Eye (tissue), 1 donor: ENCODE measurements at regions not wholly inside any gene's neighbourhood (a gene's known extent, or its start where the extent isn't known, plus 50 kb on each side); places are given as distances from the start of the nearest gene placed in this dataset.

Source experiments
- DNase-seq: peaks from one replicate; pipeline ENCODE4 v3.0.0-alpha.2; 2015

DNA sequence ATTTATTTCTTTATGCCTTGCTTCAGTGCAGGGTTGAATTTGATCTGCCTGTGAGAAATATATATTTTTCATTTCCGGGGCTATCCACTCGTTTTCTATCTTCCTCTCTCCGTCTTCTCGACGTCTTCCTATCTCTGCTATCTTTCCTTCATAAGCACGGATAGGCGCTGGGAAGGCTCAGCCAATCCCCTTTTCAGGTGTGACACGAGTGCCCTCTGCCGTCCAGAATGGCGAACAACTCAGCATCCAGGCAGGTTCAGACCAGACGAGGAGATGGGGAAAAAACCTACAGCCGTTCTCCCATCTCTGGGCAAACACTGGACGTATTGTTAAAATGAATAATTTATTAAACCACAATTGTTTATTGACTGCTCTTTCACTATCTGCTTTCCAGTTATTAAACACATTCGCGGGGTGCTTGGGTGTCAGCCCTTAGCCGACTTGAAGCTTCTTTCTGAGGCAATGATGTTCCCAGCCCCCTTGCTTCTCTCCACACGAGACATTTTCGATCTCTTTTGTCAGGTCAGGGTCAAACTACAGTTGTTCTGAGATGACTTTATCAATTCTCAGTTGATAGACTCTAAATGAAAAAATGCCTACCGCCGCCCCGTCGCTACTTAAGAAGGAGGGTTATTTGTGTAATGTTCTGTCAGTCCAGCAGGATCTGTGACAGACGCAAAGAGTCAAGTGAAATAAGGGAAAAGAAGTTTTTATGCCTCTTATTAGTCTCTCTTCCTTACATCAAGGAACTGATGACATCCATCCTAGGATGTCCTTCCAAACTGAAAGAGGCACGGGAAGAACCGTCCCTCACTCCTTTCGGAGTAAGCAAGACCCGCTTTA, 96.3 kb upstream of the NOCT start:
- DNase-seq: peak; percentile 93

- no peak for DNase-seq
These were observed 97.3 kb upstream of the NOCT start for GRCh38 chr4:138918169-138918869.

GRCh38 chr4:138916763-138917162, 98.8 kb upstream of the NOCT start:
- DNase-seq: no peak

DNA sequence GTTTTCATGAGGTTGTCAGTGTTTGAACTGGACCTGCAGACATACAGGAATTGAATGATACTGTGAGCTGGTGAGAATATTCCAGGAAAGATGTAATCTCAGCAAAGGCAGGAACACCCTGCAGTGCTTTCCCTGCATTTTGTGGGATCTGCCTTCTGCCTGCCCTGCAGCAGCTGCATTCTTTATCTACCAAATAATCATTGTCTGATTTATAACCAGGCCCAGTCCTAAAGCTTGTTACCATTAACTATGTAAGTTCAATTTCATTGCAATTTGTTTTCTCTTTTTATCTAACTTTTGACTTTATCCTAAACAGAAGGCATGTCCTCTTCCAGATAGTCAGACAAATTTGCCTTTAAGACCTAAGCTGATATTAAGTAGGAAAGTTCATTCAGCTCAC, 99.8 kb upstream of the NOCT start:
- DNase-seq: no peak

- DNase-seq: no peak
These were observed 102.8 kb upstream of the NOCT start for GRCh38 chr4:138912704-138913340.

GRCh38 chr4:138911909-138912703, 103.5 kb upstream of the NOCT start:
- DNase-seq: peak; percentile 33

DNA sequence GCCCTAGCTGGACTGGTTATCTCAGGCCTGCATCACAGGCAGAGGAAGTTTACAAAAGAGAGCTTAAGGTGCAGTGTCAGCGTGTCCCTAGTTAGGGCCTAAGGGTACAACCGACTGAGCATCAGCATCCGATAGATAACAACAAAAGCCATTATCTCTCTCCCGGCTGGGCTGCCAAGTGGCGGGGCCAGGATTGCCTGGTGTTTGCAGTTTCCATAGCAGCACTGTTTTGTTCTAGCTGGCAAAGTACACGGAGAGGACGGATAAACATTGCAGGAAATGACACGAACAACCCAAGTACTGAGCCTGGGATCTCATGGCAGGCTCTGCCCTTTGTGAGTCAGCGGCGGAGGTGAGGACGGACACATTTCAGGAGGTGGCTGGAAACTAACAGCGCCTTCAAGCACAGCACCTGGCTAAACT, 104.7 kb upstream of the NOCT start:
- DNase-seq: peak; percentile 85

DNA sequence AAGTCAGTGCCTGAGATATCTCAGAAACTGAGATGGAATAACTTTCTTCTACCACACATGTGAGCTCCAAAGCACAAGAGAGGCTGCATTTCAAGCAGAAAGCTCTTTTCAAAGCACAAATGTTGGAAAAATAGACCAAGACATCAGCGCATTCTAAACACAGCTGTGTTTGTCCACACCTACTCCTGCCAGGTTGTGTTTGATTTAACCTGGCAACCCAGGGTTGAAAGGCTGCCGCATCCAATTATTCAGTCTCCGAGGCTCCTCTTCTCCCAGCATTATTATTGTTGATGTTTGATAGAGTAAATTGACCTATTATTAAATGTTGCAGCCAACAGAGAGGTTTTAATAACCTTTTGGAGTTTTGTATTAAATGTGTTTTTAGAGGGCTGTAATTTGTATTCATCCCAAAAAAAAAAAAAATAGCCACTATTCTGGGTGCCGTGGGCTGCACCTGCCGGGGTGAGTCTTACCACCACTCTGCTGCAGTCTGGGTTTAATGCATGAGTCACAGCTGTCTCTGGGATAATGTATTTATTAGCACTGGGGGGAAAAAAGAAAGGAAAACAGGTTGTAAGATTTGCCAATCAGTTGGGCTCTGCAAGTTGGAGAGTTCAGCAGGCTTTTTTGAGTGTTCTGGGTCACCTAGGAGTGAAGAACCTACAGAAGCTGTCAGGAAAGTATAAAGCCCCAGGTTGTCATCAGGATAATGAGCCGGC, 105.2 kb upstream of the NOCT start:
- peak; percentile 50 for DNase-seq

GRCh38 chr4:138909587-138909986, 106.0 kb upstream of the NOCT start:
- DNase-seq: no peak

DNA sequence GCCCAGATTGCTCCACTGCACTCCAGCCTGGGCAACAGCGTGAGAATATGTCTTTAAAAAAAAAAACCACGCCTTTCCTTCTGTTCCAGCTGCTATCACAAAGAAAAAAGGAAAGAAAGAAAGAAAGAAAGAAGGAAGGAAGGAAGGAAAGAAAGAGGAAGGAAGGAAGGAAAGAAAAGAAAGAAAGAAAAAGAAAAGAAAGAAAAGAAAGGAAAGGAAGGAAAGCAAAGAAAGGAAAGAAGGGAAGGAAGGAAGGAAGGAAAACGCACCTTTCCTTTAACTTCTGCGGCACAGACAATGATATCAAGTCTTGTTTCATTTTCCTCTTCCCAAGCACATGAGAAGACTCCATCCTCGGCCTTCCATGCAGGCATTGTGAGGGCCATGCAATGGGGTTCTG, 107.4 kb upstream of the NOCT start:
- no peak for DNase-seq

GRCh38 chr4:138907174-138907573, 108.4 kb upstream of the NOCT start:
- DNase-seq: no peak

DNA sequence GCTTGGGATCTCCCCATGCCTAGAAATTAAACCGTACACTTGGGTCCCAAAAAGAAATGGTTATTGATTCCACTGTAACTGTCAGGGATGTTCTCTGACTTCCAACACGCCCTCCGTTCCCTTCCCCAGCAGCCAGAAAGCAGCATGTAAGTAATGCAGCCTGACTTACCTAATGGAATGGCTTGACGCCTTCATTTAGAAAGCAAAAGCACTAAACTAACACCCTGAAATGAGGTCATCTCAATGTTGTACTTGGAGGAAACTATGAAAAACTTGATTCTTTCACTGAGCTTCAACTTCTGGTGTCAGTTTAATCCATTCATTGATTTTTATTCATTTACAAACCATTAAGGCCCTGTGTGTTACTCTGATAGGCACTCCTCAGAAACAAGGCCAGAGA, 110.8 kb upstream of the NOCT start:
- no peak for DNase-seq

- no peak for DNase-seq
These were observed 112.4 kb upstream of the NOCT start for GRCh38 chr4:138903185-138903584.

- no peak for DNase-seq
These were observed 112.9 kb upstream of the NOCT start for GRCh38 chr4:138902705-138903104.

- DNase-seq: no peak
These were observed 114.4 kb upstream of the NOCT start for GRCh38 chr4:138901177-138901576.

- DNase-seq: no peak
These were observed 115.6 kb upstream of the NOCT start for GRCh38 chr4:138899999-138900398.

DNA sequence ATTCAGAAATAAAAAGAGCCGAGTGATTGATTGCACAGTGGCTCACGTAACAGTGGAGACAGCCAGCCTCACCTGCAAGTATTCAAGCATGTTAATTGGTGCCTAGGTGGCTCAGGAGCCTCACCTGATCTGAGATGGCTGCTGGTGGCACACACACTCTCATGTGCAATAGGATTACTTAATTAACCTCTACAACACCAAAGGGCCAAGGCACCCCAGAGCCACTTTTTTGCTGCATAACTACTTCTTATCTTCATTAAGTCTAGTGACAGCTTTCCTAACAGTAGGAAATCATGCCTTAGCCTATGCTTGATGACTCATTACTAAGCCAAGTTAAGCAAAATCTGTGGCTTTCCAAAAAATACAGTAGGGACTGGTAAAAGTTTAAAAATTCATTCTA, 117.3 kb upstream of the NOCT start:
- no peak for DNase-seq

DNA sequence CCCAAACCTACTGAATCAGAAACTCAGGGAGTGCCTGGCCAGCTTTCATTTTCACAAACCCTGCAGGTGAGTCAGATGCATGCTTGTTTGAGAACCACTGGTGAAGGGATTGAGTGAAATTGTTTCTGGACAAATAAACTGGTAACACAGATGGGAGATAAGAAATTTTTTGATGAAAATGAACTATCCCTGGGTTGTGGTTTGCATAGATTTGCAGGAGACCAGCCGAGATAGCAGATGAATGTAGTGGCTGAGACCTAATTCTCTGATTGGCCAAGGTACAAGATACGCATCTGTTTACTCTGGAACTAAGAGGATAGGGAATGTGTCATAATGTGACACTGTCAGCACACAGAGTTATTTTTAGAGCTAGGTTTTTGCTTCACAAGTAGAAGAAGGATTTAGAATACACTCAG, 117.8 kb upstream of the NOCT start:
- no peak for DNase-seq

- no peak for DNase-seq
These were observed 120.9 kb upstream of the NOCT start for GRCh38 chr4:138894709-138895108.

DNA sequence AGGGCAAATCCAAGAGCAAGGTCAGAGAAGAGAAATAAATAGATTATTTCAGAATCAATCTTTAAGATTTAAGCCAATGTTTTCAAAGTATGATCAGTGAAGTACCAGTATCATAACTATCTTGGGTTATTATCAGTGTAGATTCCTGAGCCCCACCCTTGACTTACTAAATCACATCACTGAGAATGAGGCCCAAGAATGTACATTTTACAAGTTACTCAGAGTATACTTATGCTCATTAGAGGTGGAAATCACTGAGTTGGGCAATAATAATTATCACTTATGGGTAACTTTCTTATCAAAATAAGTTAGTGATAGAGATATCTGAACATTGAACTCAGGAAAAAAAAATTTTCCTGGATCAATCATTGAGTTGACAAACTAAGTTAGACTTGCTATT, 121.6 kb upstream of the NOCT start:
- no peak for DNase-seq

DNA sequence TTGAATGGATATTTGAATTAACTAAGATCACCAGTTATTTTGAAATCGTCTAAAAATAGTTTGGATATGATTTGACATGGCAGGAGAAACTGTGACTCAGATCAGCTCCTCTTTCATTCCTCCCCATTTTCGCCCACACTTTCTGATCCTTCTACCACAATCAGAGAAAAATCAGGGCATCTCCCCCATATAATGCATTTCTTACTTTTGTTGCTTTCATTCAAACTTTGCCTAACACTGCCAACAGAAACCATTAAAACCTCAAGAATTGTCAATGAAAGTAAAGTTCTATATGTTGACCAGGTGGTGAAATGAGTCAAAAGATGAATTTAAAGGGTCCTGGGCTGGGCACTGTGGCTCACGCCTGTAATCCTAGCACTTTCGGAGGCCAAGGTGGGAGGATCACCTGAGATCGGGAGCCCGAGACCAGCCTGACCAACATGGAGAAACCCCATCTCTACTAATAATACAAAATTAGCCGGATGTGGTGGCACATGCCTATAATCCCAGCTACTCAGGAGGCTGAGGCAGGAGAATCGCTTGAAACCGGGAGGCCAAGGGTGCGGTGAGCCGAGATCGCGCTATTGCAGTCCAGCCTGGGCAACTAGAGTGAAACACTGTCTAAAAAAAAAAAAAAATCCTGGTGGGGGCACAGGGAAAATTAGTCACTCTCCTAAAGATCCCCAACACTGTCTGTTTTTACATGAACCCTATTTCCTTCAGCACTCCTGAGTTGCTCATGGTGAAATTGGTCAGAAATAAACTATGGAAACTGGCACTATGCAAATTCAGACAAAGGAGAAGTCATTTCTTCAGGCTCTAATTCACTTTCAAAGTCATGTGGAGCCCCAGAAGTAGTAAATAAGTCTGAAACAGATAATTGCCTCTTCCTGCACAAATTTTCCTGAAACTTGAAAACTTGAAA, 122.8 kb upstream of the NOCT start:
- no peak for DNase-seq
